ENCODE measurements at regions not wholly inside any gene's neighbourhood (a gene's known extent, or its start where the extent isn't known, plus 50 kb on each side); places are given as distances from the start of the nearest gene placed in this dataset.

- Histone ChIP-seq H3K4me1 (no peaks in the 10 kb centered on the region), H3K27me3 (no peaks in the 10 kb centered on the region), H3K4me3 (no peak overlapping the region), H3K9me3 (no peaks in the 10 kb centered on the region), H3K36me3 (no peaks in the 10 kb centered on the region), H3K27ac (no peak overlapping the region), H3K9ac (ENCODE audit: low read depth in 2 of 2, low read length in 2 of 2) (no peak overlapping the region)
- no peak for DNase-seq
- intact Hi-C loops (cut with DNase I): loop anchor here (10.0 kb wide), 1 partner anchor 395 kb away; no protein-coding TSS in a partner anchor
- no peak for TF ChIP-seq CTCF (IDR thresholded peaks at IDR 0.05)
Observed at GRCh38 chr17:11140043-11140442, 101.0 kb upstream of the SHISA6 start.

- no peak overlapping the region for H3K27ac ChIP-seq
- no peaks in the 10 kb centered on the region for H3K4me1 ChIP-seq
- no peaks in the 10 kb centered on the region for H3K36me3 ChIP-seq
- H3K4me3 ChIP-seq: no peak overlapping the region
- no peak overlapping the region for H3K9ac ChIP-seq (ENCODE audit: low read depth in 2 of 2, low read length in 2 of 2)
- H3K9me3 ChIP-seq: no peaks in the 10 kb centered on the region
- H3K27me3 ChIP-seq: no peaks in the 10 kb centered on the region
- TF ChIP-seq CTCF (IDR thresholded peaks at IDR 0.05): no peak
- intact Hi-C loops (cut with DNase I): no loop called here
- DNase-seq: no peak
Observed at GRCh38 chr17:11138023-11138422, 103.0 kb upstream of the SHISA6 start.

GRCh38 chr17:11135819-11136218, 105.2 kb upstream of the SHISA6 start:
- H3K9me3 ChIP-seq: no peaks in the 10 kb centered on the region
- intact Hi-C loops (cut with DNase I): no loop called here
- H3K27me3 ChIP-seq: no peaks in the 10 kb centered on the region
- no peak for TF ChIP-seq CTCF (IDR thresholded peaks at IDR 0.05)
- H3K36me3 ChIP-seq: no peaks in the 10 kb centered on the region
- no peak for DNase-seq
- H3K27ac ChIP-seq: no peak overlapping the region
- H3K4me1 ChIP-seq: no peaks in the 10 kb centered on the region
- H3K9ac ChIP-seq (ENCODE audit: low read depth in 2 of 2, low read length in 2 of 2): no peak overlapping the region
- no peak overlapping the region for H3K4me3 ChIP-seq

GRCh38 chr17:11130367-11130766, 110.6 kb upstream of the SHISA6 start:
- no peak for DNase-seq
- no peak for TF ChIP-seq CTCF (IDR thresholded peaks at IDR 0.05)
- Histone ChIP-seq H3K36me3 (no peaks in the 10 kb centered on the region), H3K27ac (no peak overlapping the region), H3K4me3 (no peak overlapping the region), H3K4me1 (no peaks in the 10 kb centered on the region), H3K27me3 (no peaks in the 10 kb centered on the region), H3K9me3 (no peaks in the 10 kb centered on the region), H3K9ac (ENCODE audit: low read depth in 2 of 2, low read length in 2 of 2) (no peak overlapping the region)
- intact Hi-C loops (cut with DNase I): no loop called here

GRCh38 chr17:11122908-11123307, 118.1 kb upstream of the SHISA6 start:
- TF ChIP-seq CTCF (IDR thresholded peaks at IDR 0.05): no peak
- H3K4me1 ChIP-seq: no peaks in the 10 kb centered on the region
- H3K4me3 ChIP-seq: no peak overlapping the region
- no peaks in the 10 kb centered on the region for H3K9me3 ChIP-seq
- DNase-seq: no peak
- H3K9ac ChIP-seq (ENCODE audit: low read depth in 2 of 2, low read length in 2 of 2): no peak overlapping the region
- no peaks in the 10 kb centered on the region for H3K36me3 ChIP-seq
- no peaks in the 10 kb centered on the region for H3K27me3 ChIP-seq
- intact Hi-C loops (cut with DNase I): no loop called here
- no peak overlapping the region for H3K27ac ChIP-seq

All from colonic mucosa (tissue), 4 donors.